ENCODE measurements at regions not wholly inside any gene's neighbourhood (a gene's known extent, or its start where the extent isn't known, plus 50 kb on each side); places are given as distances from the start of the nearest gene placed in this dataset.

GRCh38 chr14:95458906-95459305 is 57.5 kb downstream of the SYNE3 start:
- Histone ChIP-seq H3K4me2 (ENCODE audit: low read length) (no peak overlapping the region), H3K36me3 (ENCODE audit: control insufficient read depth in 1 of 2, insufficient read depth in 2 of 2, low read length in 2 of 2) (no peaks in the 10 kb centered on the region), H3K4me1 (ENCODE audit: control insufficient read depth in 1 of 2, insufficient read depth in 2 of 2, low read length in 2 of 2) (peaks cover 11 to 14% of the 10 kb centered on the region in 2 experiments), H3K9me3 (ENCODE audit: control insufficient read depth in 1 of 2, insufficient read depth in 1 of 2, low read depth in 1 of 2, low read length in 2 of 2) (no peaks in the 10 kb centered on the region), H4K20me1 (ENCODE audit: insufficient read depth) (no peaks in the 10 kb centered on the region), H3K4me3 (replicated peaks in 1 of 2; ENCODE audit: low read depth in 1 of 2, low read length in 2 of 2) (no peak overlapping the region), H3K79me2 (ENCODE audit: insufficient read depth, low read length) (no peaks in the 10 kb centered on the region), H3K9me2 (ENCODE audit: insufficient read depth) (no peaks in the 10 kb centered on the region), H3K27ac (ENCODE audit: low read depth, low read length) (no peak overlapping the region), H2AFZ (ENCODE audit: low read depth, low read length, poor library complexity, severe bottlenecking) (no peak overlapping the region), H3K27me3 (ENCODE audit: insufficient read depth, low read length) (peaks cover 16% of the 10 kb centered on the region; the same call in 1 of the 2 replicates), H3K9ac (ENCODE audit: low read length) (no peak overlapping the region)
- BruUV-seq (replicated peaks), result no TSS peak
- POLR2A ChIA-PET, result no interaction called here
- ATAC-seq (no peak), DNase-seq (ENCODE audit: low read depth, low spot score) (no peak)
- intact Hi-C loops (cut with micrococcal nuclease), result loop anchor here (5.0 kb wide), 1 partner anchor 1008 kb away; no protein-coding TSS in a partner anchor
- TF ChIP-seq EZH2 (IDR thresholded peaks at IDR 0.05) (no peak), CEBPB (IDR thresholded peaks at IDR 0.05; ENCODE audit: low read depth) (no peak), POLR2A (IDR thresholded peaks at IDR 0.05; ENCODE audit: borderline replicate concordance, extremely low read depth, insufficient read depth, insufficient read length) (no peak), ATF3 (IDR thresholded peaks at IDR 0.05) (no peak), ZBTB33 (IDR thresholded peaks at IDR 0.05; ENCODE audit: extremely low read depth, insufficient replicate concordance, low read length) (no peak), SIN3A (IDR thresholded peaks at IDR 0.05; ENCODE audit: low read depth) (no peak), CBX3 (IDR thresholded peaks at IDR 0.05; ENCODE audit: low read depth) (no peak), REST (IDR thresholded peaks at IDR 0.05; ENCODE audit: low read depth) (no peak), JUND (IDR thresholded peaks at IDR 0.05) (no peak), ZNF274 (IDR thresholded peaks at IDR 0.05; ENCODE audit: low read depth, low read length) (no peak), MAX (IDR thresholded peaks at IDR 0.05) (no peak), EZH2phosphoT487 (IDR thresholded peaks at IDR 0.05; ENCODE audit: borderline replicate concordance) (no peak), ZFX (IDR thresholded peaks at IDR 0.05) (no peak), POLR2AphosphoS5 (IDR thresholded peaks at IDR 0.05; ENCODE audit: low read depth, low read length) (no peak)
- RAD21 ChIA-PET (ENCODE audit: low non-redundant PET in 1 of 2, low total read pairs in 2 of 2, uncharacterized antibody in 2 of 2, unreplicated experiment in 2 of 2), result no interaction called here
- CTCF ChIA-PET, result interaction anchor here (0.9 kb wide), 1 partner anchor 16 kb away, joined by 3 read pairs; no protein-coding TSS in a partner anchor

Data from HCT116 (cell line).